Mammary epithelial cell (primary cell): ENCODE measurements at regions not wholly inside any gene's neighbourhood (a gene's known extent, or its start where the extent isn't known, plus 50 kb on each side); places are given as distances from the start of the nearest gene placed in this dataset.

Experiments
- CTCF ChIP-seq, 2 donors: IDR thresholded peaks in 1 of 2; conservative IDR thresholded peaks in 1 of 2; 2 replicates each; pipeline ENCODE4 v1.5.1; 2011 to 2012; ENCODE audit warnings: inconsistent platforms in 2 of 2, low read length in 2 of 2, mild to moderate bottlenecking in 2 of 2, control low read depth in 1 of 2, low read depth in 1 of 2; ENCODE audit not compliant: insufficient read depth in 1 of 2; ENCODE audit errors: extremely low read depth in 1 of 2
- EZH2 ChIP-seq: IDR thresholded peaks from 2 replicates; pipeline ENCODE4 v1.6.1; 2012; ENCODE audit warnings: low read length, inconsistent platforms, borderline replicate concordance

- TF ChIP-seq CTCF (conservative IDR thresholded peaks at IDR 0.05 in 1 of 2, IDR thresholded peaks at IDR 0.05 in 1 of 2; ENCODE audit: extremely low read depth in 1 of 2, insufficient read depth in 1 of 2, low read depth in 1 of 2, low read length in 2 of 2) (no peak), EZH2 (no peak)
These were observed 1115.1 kb upstream of the CNTN5 start for GRCh38 chr11:97905671-97906070.
